DND-41 (cell line): ENCODE measurements at regions not wholly inside any gene's neighbourhood (a gene's known extent, or its start where the extent isn't known, plus 50 kb on each side); places are given as distances from the start of the nearest gene placed in this dataset.

Experiments
- ATAC-seq: fragments of 200-7000 bp; cut with Tn5 transposase; 3 replicates; pipeline ENCODE4 v1.9.1; 2021; ENCODE audit warnings: low read depth; ENCODE audit not compliant: insufficient read depth
- DNase-seq: peaks from one replicate; pipeline ENCODE4 v3.0.0-alpha.2; 2020
- H2AFZ ChIP-seq: 2 replicates; pipeline ENCODE4 v1.6.0; 2012; ENCODE audit warnings: low read depth, low read length
- H3K27ac ChIP-seq: 2 replicates; pipeline ENCODE4 v1.5.1; 2012; ENCODE audit warnings: low read length, inconsistent platforms
- H3K27me3 ChIP-seq: fragments of 200-600 bp; sonication (generic); 2 replicates; pipeline ENCODE4 v1.6.0; 2012; ENCODE audit warnings: low read length, mild to moderate bottlenecking, inconsistent platforms; ENCODE audit not compliant: insufficient read depth, poor library complexity
- H3K36me3 ChIP-seq: 2 replicates; pipeline ENCODE4 v1.5.1; 2012; ENCODE audit warnings: low read length, inconsistent platforms; ENCODE audit not compliant: insufficient read depth
- H3K4me1 ChIP-seq: 2 replicates; pipeline ENCODE4 v1.5.1; 2012; ENCODE audit warnings: mild to moderate bottlenecking, low read length; ENCODE audit not compliant: insufficient read depth
- H3K4me2 ChIP-seq: 2 replicates; pipeline ENCODE4 v1.6.0; 2012; ENCODE audit warnings: mild to moderate bottlenecking, moderate library complexity, low read length, inconsistent platforms; ENCODE audit not compliant: insufficient read depth
- H3K4me3 ChIP-seq, 2 experiments: fragments of 200-600 bp in 1 of 2; shearing (Covaris generic) in 1 of 2; 2 replicates each; pipeline ENCODE4 v1.5.1; 2012 to 2016; ENCODE audit warnings: inconsistent platforms in 2 of 2, low read length in 2 of 2, mild to moderate bottlenecking in 2 of 2, low read depth in 1 of 2, moderate library complexity in 1 of 2
- H3K79me2 ChIP-seq: 2 replicates; pipeline ENCODE4 v1.6.0; 2012; ENCODE audit warnings: low read length, inconsistent platforms; ENCODE audit not compliant: insufficient read depth
- H3K9ac ChIP-seq: 2 replicates; pipeline ENCODE4 v1.6.0; 2012; ENCODE audit warnings: low read depth, mild to moderate bottlenecking, inconsistent platforms, low read length, moderate library complexity
- H3K9me3 ChIP-seq: 2 replicates; pipeline ENCODE4 v1.5.1; 2012; ENCODE audit warnings: low read length, moderate library complexity, mild to moderate bottlenecking, inconsistent platforms; ENCODE audit not compliant: insufficient read depth, severe bottlenecking
- H4K20me1 ChIP-seq: 2 replicates; pipeline ENCODE4 v1.6.0; 2012; ENCODE audit warnings: low read length; ENCODE audit not compliant: insufficient read depth
- EZH2 ChIP-seq: IDR thresholded peaks from 3 replicates; pipeline ENCODE4 v1.6.1; 2012; ENCODE audit warnings: borderline replicate concordance, low read depth, mild to moderate bottlenecking, moderate library complexity, low read length, inconsistent platforms; ENCODE audit not compliant: severe bottlenecking
- TF ChIP-seq, protein P1 (sequence below): IDR thresholded peaks from 2 replicates; pipeline ENCODE4 v1.5.1; 2012; ENCODE audit warnings: borderline replicate concordance, low read length, moderate library complexity, mild to moderate bottlenecking; ENCODE audit not compliant: poor library complexity, severe bottlenecking; ENCODE audit errors: extremely low read depth

DNA sequence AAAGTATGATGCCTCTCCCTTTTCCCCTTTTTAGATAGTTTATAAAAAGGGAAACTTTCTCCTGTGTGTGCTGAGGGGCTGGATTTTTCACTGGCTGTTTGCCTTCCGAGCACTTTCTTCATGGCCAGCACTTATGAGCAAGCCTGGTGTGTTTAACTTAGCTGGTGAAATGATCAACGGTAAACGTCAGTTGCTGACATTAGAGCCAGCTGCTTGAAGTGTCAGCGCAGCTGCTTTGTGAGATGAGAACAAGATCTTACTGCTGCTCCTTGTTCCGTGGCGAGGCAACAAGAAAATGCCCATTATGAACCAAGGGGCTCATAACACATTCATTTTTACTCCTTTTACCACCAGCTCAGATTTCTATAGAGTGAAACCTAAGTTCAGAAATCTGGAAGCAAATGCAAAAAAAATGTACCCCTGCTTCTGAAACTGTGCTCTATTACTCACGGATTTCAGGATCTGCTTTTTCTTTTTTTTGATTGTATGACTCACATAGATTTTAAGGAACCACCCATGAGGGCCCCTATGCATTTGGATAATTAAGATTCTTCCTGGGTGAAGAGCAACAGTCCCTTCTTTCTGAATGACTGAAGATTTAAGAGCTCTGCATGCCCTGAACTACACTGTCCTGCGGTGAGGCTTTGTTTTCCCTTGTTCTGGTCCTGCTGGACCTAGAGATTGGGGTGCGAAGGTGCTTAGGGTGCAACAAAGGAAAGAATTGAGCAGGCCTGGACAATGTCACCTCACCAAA lies 74.3 kb upstream of the CPM start:
- Histone ChIP-seq H3K4me2 (no peak overlapping the region), H3K4me1 (no peaks in the 10 kb centered on the region), H3K36me3 (no peaks in the 10 kb centered on the region), H4K20me1 (no peaks in the 10 kb centered on the region), H3K27ac (no peak overlapping the region), H3K4me3 (no peak overlapping the region), H3K27me3 (peaks cover 10% of the 10 kb centered on the region), H3K9ac (no peak overlapping the region), H2AFZ (no peak overlapping the region), H3K9me3 (no peaks in the 10 kb centered on the region), H3K79me2 (no peaks in the 10 kb centered on the region)
- DNase-seq (no peak), ATAC-seq (no peak)
- TF ChIP-seq, protein P1, sequence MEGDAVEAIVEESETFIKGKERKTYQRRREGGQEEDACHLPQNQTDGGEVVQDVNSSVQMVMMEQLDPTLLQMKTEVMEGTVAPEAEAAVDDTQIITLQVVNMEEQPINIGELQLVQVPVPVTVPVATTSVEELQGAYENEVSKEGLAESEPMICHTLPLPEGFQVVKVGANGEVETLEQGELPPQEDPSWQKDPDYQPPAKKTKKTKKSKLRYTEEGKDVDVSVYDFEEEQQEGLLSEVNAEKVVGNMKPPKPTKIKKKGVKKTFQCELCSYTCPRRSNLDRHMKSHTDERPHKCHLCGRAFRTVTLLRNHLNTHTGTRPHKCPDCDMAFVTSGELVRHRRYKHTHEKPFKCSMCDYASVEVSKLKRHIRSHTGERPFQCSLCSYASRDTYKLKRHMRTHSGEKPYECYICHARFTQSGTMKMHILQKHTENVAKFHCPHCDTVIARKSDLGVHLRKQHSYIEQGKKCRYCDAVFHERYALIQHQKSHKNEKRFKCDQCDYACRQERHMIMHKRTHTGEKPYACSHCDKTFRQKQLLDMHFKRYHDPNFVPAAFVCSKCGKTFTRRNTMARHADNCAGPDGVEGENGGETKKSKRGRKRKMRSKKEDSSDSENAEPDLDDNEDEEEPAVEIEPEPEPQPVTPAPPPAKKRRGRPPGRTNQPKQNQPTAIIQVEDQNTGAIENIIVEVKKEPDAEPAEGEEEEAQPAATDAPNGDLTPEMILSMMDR, result no peak
- TF ChIP-seq EZH2, result no peak

DNA sequence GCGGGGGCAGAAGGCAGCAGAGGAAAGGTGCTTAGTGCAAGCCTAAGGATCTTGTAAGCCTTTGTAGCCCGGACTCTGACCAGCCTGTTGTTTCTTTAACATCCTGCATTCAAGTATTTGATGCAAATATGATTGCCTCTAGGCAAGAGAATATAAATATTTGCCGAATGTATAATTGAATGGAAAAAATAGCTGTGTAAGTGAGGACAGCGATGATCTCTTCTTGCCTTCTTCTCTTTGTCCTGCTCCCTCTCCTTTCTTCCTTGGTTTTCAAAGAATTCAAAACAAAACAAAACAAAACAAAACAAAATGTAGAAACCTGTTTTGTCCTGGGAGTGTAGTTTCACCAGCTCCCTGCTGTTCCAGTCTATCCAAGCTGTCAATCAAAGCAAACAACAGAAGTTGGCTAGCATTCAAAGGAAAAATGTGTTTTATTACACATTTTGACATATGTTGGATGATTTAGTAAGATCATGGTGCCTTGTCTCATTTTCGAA lies 74.9 kb upstream of the CPM start:
- ATAC-seq (no peak), DNase-seq (no peak)
- H3K27ac ChIP-seq, result no peak overlapping the region
- H3K9ac ChIP-seq, result no peak overlapping the region
- no peaks in the 10 kb centered on the region for H3K9me3 ChIP-seq
- H3K4me3 ChIP-seq, result no peak overlapping the region
- no peak for TF ChIP-seq EZH2
- TF ChIP-seq, protein P1, result no peak
- no peaks in the 10 kb centered on the region for H4K20me1 ChIP-seq
- no peak overlapping the region for H2AFZ ChIP-seq
- no peak overlapping the region for H3K4me2 ChIP-seq
- peaks cover 10% of the 10 kb centered on the region for H3K27me3 ChIP-seq
- no peaks in the 10 kb centered on the region for H3K36me3 ChIP-seq
- H3K4me1 ChIP-seq, result no peaks in the 10 kb centered on the region
- no peaks in the 10 kb centered on the region for H3K79me2 ChIP-seq

DNA sequence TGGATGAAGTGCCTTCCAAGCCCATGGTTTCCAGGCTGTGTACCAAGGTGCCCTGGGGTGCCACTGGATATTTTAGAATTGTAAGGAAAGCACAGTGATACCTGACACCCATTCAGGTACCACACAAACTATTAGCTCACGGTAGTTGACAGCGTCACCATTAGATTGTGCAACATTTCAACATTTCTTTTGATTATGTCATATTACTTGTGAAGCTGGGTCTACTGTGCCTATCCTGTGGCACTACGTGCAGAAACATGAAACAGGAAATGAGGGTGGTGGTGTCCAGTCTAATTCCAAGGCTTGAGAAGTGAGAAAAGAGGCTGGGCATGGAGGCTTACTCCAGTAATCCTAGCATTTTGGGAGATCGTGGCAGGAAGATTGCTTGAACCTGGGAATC lies 75.5 kb upstream of the CPM start:
- Histone ChIP-seq H3K27me3 (peaks cover 10% of the 10 kb centered on the region), H3K9ac (no peak overlapping the region), H3K27ac (no peak overlapping the region), H3K9me3 (no peaks in the 10 kb centered on the region), H3K36me3 (no peaks in the 10 kb centered on the region), H3K79me2 (no peaks in the 10 kb centered on the region), H4K20me1 (no peaks in the 10 kb centered on the region), H3K4me1 (no peaks in the 10 kb centered on the region), H3K4me2 (no peak overlapping the region), H2AFZ (no peak overlapping the region), H3K4me3 (no peak overlapping the region)
- DNase-seq (no peak), ATAC-seq (no peak)
- TF ChIP-seq EZH2, result no peak
- TF ChIP-seq, protein P1, result no peak
